HepG2 (cell line): ENCODE measurements at regions not wholly inside any gene's neighbourhood (a gene's known extent, or its start where the extent isn't known, plus 50 kb on each side); places are given as distances from the start of the nearest gene placed in this dataset.

Experiments used
- ATAC-seq: fragments of 200-7000 bp; cut with Tn5 transposase; 3 replicates; pipeline ENCODE4 v1.9.1; 2020; ENCODE audit warnings: mild to moderate bottlenecking, moderate library complexity
- BruUV-seq: library from RNA; stranded (reverse); fragments of 400-500 nt; replicated peaks from 2 replicates; lab custom pipeline; 2021; lab: Mats Ljungman, UMichigan
- CTCF ChIA-PET: fragments of 300-600 bp; formaldehyde crosslinking; extraction: SDS; loops from one replicate; lab custom pipeline; 2021; ENCODE audit warnings: low total read pairs, inconsistent platforms, low intra/inter-chr PET ratio; lab: Yijun Ruan, JAX
- POLR2A ChIA-PET: fragments of 350-600 bp; sonication (Branson Sonifier 250); formaldehyde crosslinking; loops from one replicate; lab custom pipeline; 2020; ENCODE audit warnings: antibody characterized with exemption, inconsistent platforms; lab: Yijun Ruan, JAX
- DNase-seq: peaks from one replicate; pipeline ENCODE4 v3.0.0-alpha.2; 2015; ENCODE audit warnings: low spot score
- FAIRE-seq: peaks from 3 replicates; lab custom pipeline; 2011; peaks lifted over from hg19 to GRCh38; lab: Jason Lieb, UNC
- H2AFZ ChIP-seq: one replicate; pipeline ENCODE4 v1.6.1; 2011; ENCODE audit warnings: low read length, inconsistent platforms
- H3K27ac ChIP-seq: fragments of 300-600 bp; 3 replicates; pipeline ENCODE4 v1.8.0; 2011; ENCODE audit warnings: mixed run types, mild to moderate bottlenecking, mixed read lengths, low read length, inconsistent platforms; ENCODE audit not compliant: insufficient read depth; ENCODE audit errors: extremely low read length
- H3K27me3 ChIP-seq, 2 experiments: fragments of 200-600 bp in 1 of 2; 2 replicates in 1 of 2; 3 replicates in 1 of 2; pipeline versions ENCODE4 v1.6.0 to v1.8.0; 2011; ENCODE audit warnings: low read length in 2 of 2, mild to moderate bottlenecking in 2 of 2, moderate library complexity in 2 of 2, inconsistent platforms in 1 of 2; ENCODE audit not compliant: insufficient read depth in 2 of 2, control insufficient read depth in 1 of 2
- H3K36me3 ChIP-seq, 2 experiments: fragments of 200-600 bp in 1 of 2; replicated peaks in 1 of 2; 2 replicates in 1 of 2; 3 replicates in 1 of 2; pipeline versions ENCODE4 v1.5.1 to v1.8.0; 2011; ENCODE audit warnings: low read length in 2 of 2, inconsistent platforms in 1 of 2; ENCODE audit not compliant: insufficient read depth in 2 of 2, control insufficient read depth in 1 of 2
- H3K4me1 ChIP-seq: 2 replicates; pipeline ENCODE4 v1.5.1; 2012; ENCODE audit warnings: low read length, inconsistent platforms; ENCODE audit not compliant: insufficient read depth
- H3K4me2 ChIP-seq: 2 replicates; pipeline ENCODE4 v1.6.0; 2011; ENCODE audit warnings: low read depth, low read length, inconsistent platforms
- H3K4me3 ChIP-seq, 3 experiments: fragments of 200-600 bp in 1 of 3; sonication (generic), shearing (Covaris generic) in 1 of 3; replicated peaks in 1 of 3; 2 replicates each; pipeline ENCODE4 v1.5.1; 2011 to 2016; ENCODE audit warnings: low read length in 3 of 3, inconsistent platforms in 2 of 3, low read depth in 2 of 3, mild to moderate bottlenecking in 2 of 3, control low read depth in 1 of 3, mixed read lengths in 1 of 3; ENCODE audit not compliant: insufficient read depth in 1 of 3
- H3K79me2 ChIP-seq: one replicate; pipeline ENCODE4 v1.6.1; 2011; ENCODE audit warnings: low read length, inconsistent platforms; ENCODE audit not compliant: insufficient read depth
- H3K9ac ChIP-seq: 2 replicates; pipeline ENCODE4 v1.6.0; 2011; ENCODE audit warnings: mild to moderate bottlenecking, low read depth, low read length, inconsistent platforms; ENCODE audit not compliant: insufficient read depth
- H3K9me3 ChIP-seq: 2 replicates; pipeline ENCODE4 v1.5.1; 2012; ENCODE audit warnings: mild to moderate bottlenecking, low read length
- H4K20me1 ChIP-seq: 2 replicates; pipeline ENCODE4 v1.6.0; 2011; ENCODE audit warnings: inconsistent platforms, mild to moderate bottlenecking, low read length, moderate library complexity; ENCODE audit not compliant: insufficient read depth
- CBX5 ChIP-seq: sonication (generic); formaldehyde crosslinking; IDR thresholded peaks from 2 replicates; pipeline ENCODE4 v1.4.0; 2020; ENCODE audit warnings: missing genetic modification reagents, borderline replicate concordance
- HHEX ChIP-seq: IDR thresholded peaks from 2 replicates; pipeline ENCODE4 v1.6.1; 2016; ENCODE audit warnings: control low read depth
- KLF16 ChIP-seq, 2 experiments: sonication (generic) in 1 of 2; formaldehyde crosslinking in 1 of 2; IDR thresholded peaks; 2 replicates each; pipeline versions ENCODE4 v1.6.1 to v1.8.0; 2016 to 2023; ENCODE audit warnings: missing genetic modification reagents in 2 of 2, missing compliant biosample characterization in 1 of 2
- SMC3 ChIP-seq: IDR thresholded peaks from 2 replicates; pipeline ENCODE4 v1.6.1; 2011; ENCODE audit warnings: low read length, improper control_type of control experiment
- SP4 ChIP-seq: sonication (generic); formaldehyde crosslinking; IDR thresholded peaks from 2 replicates; pipeline ENCODE4 v1.8.1; 2023; ENCODE audit warnings: mild to moderate bottlenecking, missing genetic modification reagents
- STAG1 ChIP-seq: sonication (generic); formaldehyde crosslinking; IDR thresholded peaks from 2 replicates; pipeline ENCODE4 v1.4.0; 2020; ENCODE audit warnings: missing genetic modification reagents
- STAT5B ChIP-seq: sonication (generic); formaldehyde crosslinking; IDR thresholded peaks from 2 replicates; pipeline ENCODE4 v1.4.0; 2020; ENCODE audit warnings: missing genetic modification reagents
- ZBTB38 ChIP-seq: sonication (generic); formaldehyde crosslinking; IDR thresholded peaks from 2 replicates; pipeline ENCODE4 v1.5.1; 2020; ENCODE audit warnings: mild to moderate bottlenecking, missing genetic modification reagents
- ZNF205 ChIP-seq: IDR thresholded peaks from 2 replicates; pipeline ENCODE4 v1.6.1; 2018; ENCODE audit warnings: missing biosample characterization, missing genetic modification reagents
- ZNF253 ChIP-seq: sonication (generic); formaldehyde crosslinking; IDR thresholded peaks from 2 replicates; pipeline ENCODE4 v1.8.0; 2022; ENCODE audit warnings: mild to moderate bottlenecking, missing genetic modification reagents, borderline replicate concordance
- ZNF382 ChIP-seq: sonication (generic); formaldehyde crosslinking; IDR thresholded peaks from 2 replicates; pipeline ENCODE4 v1.5.0; 2020; ENCODE audit warnings: missing genetic modification reagents, mild to moderate bottlenecking, borderline replicate concordance
- ZNF441 ChIP-seq: sonication (generic); formaldehyde crosslinking; IDR thresholded peaks from 2 replicates; pipeline ENCODE4 v1.7.0; 2021; ENCODE audit warnings: missing genetic modification reagents, borderline replicate concordance
- WGBS: methylation state at CpG from one replicate; pipeline ENCODE4 v1.1.6; 2017; ENCODE audit warnings: low lambda C conversion rate; 5-methylcytosine and 5-hydroxymethylcytosine counted together
- in situ Hi-C: cut with HindIII; loops from 2 replicates; pipeline ENCODE4 v1.10.0; 2017; ENCODE audit warnings: low pct_unique_long_range_greater_than_20kb; ENCODE audit not compliant: extremely low pct_ligation_motif_present
- intact Hi-C: fragments of 100-400 bp; cut with micrococcal nuclease; formaldehyde crosslinking; loops from one replicate; pipeline ENCODE4 v1.10.0; 2022; ENCODE audit not compliant: unreplicated experiment
- TF ChIP-seq, protein P1 (sequence below), 2 experiments: sonication (generic) in 1 of 2; formaldehyde crosslinking in 1 of 2; IDR thresholded peaks; 2 replicates each; pipeline versions ENCODE4 v1.4.0 to v1.6.1; 2016 to 2020; ENCODE audit warnings: borderline replicate concordance in 1 of 2, low read depth in 1 of 2, mild to moderate bottlenecking in 1 of 2, missing genetic modification reagents in 1 of 2
- TF ChIP-seq, protein P2 (sequence below): IDR thresholded peaks from 2 replicates; pipeline ENCODE4 v1.6.1; 2012; ENCODE audit warnings: low read depth, low read length, improper control_type of control experiment
- TF ChIP-seq, protein P3 (sequence below): sonication (generic); formaldehyde crosslinking; IDR thresholded peaks from 2 replicates; pipeline ENCODE4 v1.5.0; 2020; ENCODE audit warnings: mild to moderate bottlenecking, missing genetic modification reagents

DNA sequence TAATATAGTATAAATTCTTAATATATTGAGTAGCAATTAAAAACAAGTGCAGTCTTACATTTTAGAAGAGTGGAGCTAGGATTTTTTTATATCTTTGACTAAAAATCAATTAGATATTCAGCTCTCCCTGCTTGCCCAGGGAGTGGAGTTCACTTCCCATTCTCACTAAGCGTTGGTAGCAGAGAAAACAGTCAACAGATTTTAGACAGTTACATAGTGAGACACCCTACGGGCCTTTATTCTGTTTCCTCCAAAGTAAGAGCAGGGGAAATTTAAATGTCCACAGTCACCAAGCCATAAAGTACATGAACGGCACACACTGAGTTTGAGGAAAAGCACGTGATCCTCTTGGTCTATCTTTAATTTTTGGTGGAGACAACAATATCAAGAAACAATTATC is 131.6 kb upstream of the PLEKHG7 start (continued):
- no peak for TF ChIP-seq ZNF253 (CRISPR knock-in tag)
- no peak for TF ChIP-seq CBX5
- TF ChIP-seq ZNF205 (CRISPR knock-in tag) = no peak
- no peak for TF ChIP-seq ZBTB38 (CRISPR knock-in tag)

DNA sequence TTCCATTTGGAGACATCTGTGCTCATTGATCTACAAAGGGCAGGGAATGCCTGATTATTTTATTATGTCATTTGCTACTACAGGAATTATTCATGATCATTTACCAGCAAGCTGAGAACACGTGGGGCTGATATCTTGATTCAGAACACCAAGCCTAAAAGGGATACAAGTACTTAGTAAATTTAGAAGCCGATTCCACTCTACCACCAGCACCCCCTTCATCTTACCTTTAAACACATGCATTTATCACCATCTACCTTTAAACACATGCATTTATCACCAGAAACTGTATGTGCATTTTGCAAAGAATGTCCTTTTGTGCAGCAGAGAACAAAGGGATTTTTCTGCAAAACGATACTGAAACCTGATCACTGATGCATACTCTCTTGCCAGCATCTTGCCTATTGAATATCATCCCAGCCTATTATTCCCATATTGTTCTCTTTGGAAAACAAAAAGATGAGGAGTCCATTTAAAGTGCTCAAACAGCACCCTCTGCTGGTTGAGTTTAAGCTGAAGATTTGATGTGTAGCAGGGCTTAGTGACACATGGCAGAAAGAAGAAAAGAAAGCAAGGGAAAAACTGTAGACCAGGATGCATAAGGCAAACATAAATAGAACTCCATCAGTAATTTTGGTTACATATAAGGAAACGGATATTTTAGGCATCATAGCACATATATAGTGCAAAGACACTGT is 132.6 kb upstream of the PLEKHG7 start:
- Histone ChIP-seq H3K79me2 (no peaks in the 10 kb centered on the region), H3K4me3 (no peak overlapping the region), H3K9me3 (no peaks in the 10 kb centered on the region), H3K27ac (no peak overlapping the region), H3K4me2 (no peak overlapping the region), H3K9ac (no peak overlapping the region), H2AFZ (no peak overlapping the region), H3K36me3 (no peaks in the 10 kb centered on the region), H4K20me1 (no peaks in the 10 kb centered on the region), H3K27me3 (no peaks in the 10 kb centered on the region), H3K4me1 (peaks cover 8% of the 10 kb centered on the region)
- 3% methylated on average over 4 of the region's 4 CpGs for WGBS
- ChIA-PET CTCF (interaction anchor here (1.2 to 2.0 kb wide), 2 partner anchors 758 to 1188 kb away, joined by 6 to 21 read pairs; no protein-coding TSS in a partner anchor), POLR2A (no interaction called here)
- intact Hi-C loops = loop anchor here (1.0 to 5.0 kb wide), 6 partner anchors 81 to 991 kb away; no protein-coding TSS in a partner anchor
- ATAC-seq = peak; percentile 78
- in situ Hi-C loops = loop anchor here (10.0 kb wide), 1 partner anchor 755 kb away; no protein-coding TSS in a partner anchor
- no TSS peak for BruUV-seq
- DNase-seq = peak; percentile 67
- FAIRE-seq = peak; percentile 63
- TF ChIP-seq SP4 (CRISPR knock-in tag) (no peak), STAG1 (CRISPR knock-in tag) (peak; percentile 88), ZNF441 (CRISPR knock-in tag) (no peak), STAT5B (CRISPR knock-in tag) (no peak), SMC3 (peak; percentile 87), ZNF382 (CRISPR knock-in tag) (no peak), KLF16 (CRISPR knock-in tag; IDR thresholded peaks at IDR 0.05) (peak in 1 of 2 experiments; percentile 31; a peak in 1 of 4 replicates), HHEX (CRISPR knock-in tag) (no peak)
- TF ChIP-seq, protein P1, sequence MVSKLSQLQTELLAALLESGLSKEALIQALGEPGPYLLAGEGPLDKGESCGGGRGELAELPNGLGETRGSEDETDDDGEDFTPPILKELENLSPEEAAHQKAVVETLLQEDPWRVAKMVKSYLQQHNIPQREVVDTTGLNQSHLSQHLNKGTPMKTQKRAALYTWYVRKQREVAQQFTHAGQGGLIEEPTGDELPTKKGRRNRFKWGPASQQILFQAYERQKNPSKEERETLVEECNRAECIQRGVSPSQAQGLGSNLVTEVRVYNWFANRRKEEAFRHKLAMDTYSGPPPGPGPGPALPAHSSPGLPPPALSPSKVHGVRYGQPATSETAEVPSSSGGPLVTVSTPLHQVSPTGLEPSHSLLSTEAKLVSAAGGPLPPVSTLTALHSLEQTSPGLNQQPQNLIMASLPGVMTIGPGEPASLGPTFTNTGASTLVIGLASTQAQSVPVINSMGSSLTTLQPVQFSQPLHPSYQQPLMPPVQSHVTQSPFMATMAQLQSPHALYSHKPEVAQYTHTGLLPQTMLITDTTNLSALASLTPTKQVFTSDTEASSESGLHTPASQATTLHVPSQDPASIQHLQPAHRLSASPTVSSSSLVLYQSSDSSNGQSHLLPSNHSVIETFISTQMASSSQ (IDR thresholded peaks at IDR 0.05; ENCODE audit: low read depth) = no peak
- TF ChIP-seq, protein P1 (CRISPR knock-in tag; IDR thresholded peaks at IDR 0.05; ENCODE audit: borderline replicate concordance) = no peak
- TF ChIP-seq, protein P2, sequence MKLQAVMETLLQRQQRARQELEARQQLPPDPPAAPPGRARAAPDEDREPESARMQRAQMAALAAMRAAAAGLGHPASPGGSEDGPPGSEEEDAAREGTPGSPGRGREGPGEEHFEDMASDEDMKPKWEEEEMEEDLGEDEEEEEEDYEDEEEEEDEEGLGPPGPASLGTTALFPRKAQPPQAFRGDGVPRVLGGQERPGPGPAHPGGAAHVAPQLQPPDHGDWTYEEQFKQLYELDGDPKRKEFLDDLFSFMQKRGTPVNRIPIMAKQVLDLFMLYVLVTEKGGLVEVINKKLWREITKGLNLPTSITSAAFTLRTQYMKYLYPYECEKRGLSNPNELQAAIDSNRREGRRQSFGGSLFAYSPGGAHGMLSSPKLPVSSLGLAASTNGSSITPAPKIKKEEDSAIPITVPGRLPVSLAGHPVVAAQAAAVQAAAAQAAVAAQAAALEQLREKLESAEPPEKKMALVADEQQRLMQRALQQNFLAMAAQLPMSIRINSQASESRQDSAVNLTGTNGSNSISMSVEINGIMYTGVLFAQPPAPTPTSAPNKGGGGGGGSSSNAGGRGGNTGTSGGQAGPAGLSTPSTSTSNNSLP = no peak
- TF ChIP-seq, protein P3, sequence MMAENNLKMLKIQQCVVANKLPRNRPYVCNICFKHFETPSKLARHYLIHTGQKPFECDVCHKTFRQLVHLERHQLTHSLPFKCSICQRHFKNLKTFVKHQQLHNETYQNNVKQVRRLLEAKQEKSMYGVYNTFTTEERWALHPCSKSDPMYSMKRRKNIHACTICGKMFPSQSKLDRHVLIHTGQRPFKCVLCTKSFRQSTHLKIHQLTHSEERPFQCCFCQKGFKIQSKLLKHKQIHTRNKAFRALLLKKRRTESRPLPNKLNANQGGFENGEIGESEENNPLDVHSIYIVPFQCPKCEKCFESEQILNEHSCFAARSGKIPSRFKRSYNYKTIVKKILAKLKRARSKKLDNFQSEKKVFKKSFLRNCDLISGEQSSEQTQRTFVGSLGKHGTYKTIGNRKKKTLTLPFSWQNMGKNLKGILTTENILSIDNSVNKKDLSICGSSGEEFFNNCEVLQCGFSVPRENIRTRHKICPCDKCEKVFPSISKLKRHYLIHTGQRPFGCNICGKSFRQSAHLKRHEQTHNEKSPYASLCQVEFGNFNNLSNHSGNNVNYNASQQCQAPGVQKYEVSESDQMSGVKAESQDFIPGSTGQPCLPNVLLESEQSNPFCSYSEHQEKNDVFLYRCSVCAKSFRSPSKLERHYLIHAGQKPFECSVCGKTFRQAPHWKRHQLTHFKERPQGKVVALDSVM = no peak
